ENCODE measurements at regions not wholly inside any gene's neighbourhood (a gene's known extent, or its start where the extent isn't known, plus 50 kb on each side); places are given as distances from the start of the nearest gene placed in this dataset.

- TF ChIP-seq POLR2AphosphoS5 (IDR thresholded peaks at IDR 0.05; ENCODE audit: borderline replicate concordance, low read depth, low read length) (no peak), FOXP2 (optimal IDR thresholded peaks at IDR 0.05; ENCODE audit: control extremely low read depth, extremely low read length, insufficient read depth) (no peak)
These were observed 108.8 kb upstream of the TBX18 start for GRCh38 chr6:84872996-84873723.
